Stimulated activated naive CD4-positive, alpha-beta T cell (primary cell): ENCODE measurements at regions not wholly inside any gene's neighbourhood (a gene's known extent, or its start where the extent isn't known, plus 50 kb on each side); places are given as distances from the start of the nearest gene placed in this dataset.

ENCODE experiments used
- DNase-seq, 6 experiments: peaks; one replicate each; lab custom pipeline; 2025; lab: John Stamatoyannopoulos, UW

DNA sequence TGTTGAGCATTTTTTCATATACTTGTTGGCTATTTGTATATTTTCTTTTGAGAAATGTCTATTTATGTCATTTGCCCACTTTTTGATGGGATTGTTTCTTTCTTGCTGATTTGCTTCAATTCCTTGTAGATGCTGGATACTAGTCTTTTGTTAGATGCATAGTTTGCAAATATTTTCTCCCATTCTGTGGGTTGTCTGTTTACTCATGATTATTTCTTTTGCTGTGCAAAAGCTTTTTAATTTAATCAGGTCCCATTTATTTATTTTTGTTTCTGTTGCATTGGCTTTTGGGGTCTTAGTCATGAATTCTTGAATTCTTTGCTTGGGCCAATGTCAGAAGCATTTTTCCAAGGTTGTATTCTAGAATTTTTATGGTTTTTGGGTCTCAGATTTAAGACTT, 251.7 kb downstream of the WNT5A start:
- no peak for DNase-seq

GRCh38 chr3:55226696-55227095, 260.4 kb downstream of the WNT5A start:
- no peak for DNase-seq

DNA sequence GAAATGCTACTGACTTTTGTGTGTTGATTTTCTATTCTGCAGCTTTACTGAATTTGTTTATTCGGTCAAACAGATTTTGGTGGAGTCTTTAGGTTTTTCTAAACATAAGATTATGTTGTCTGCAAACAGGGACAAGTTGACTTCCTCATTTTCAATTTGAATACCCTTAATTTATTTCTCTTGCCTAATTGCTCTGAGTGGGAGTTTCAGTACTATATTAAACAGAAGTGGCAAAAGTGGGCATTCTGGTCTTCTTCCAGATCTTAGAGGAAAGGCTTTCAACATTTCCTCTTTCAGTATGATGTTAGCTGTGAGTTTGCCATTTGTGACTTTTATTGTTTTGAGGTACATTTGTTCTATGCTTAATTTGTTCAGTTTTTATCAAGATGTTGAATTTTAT, 268.5 kb downstream of the WNT5A start:
- no peak for DNase-seq

DNA sequence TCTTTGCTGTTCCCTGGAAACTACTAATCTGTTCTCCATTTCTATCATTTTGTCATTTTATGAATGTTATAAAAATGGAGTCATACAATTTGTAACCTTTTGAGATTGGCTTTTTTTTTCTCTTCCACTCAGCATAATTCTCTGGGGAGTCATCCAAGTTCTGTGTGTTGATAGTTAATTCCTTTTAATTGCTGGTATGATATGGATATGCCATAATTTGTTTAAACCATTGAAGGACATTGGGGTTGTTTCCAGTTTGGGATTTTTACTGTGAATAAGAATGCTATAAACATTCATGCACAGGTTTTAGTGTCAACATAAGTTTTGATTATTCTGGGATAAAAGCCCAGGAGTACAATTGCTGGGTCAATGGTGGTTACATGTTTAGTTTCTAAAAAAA, 279.4 kb downstream of the WNT5A start:
- no peak for DNase-seq

DNA sequence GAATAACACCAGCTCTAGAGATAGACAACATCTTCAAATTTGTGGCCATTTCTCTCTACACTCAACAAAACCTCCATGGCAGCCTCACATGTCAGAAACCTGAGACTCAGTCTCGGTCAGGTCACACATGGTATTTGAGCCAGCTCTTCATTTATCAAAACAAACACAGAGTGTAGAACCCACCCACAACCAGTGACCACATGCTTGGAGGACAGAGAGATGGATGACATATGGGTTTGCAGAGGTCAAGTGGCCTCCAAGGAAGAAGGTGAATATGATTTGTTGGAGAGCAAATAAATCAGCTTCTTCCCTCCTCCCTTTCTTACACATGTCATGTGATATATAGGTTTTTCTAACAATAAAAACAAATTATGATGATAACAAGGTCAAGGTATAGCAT, 278.1 kb upstream of the LRTM1 start:
- DNase-seq, result no peak

- no peak for DNase-seq
Measured at GRCh38 chr3:55204417-55204816, 276.6 kb upstream of the LRTM1 start.

DNA sequence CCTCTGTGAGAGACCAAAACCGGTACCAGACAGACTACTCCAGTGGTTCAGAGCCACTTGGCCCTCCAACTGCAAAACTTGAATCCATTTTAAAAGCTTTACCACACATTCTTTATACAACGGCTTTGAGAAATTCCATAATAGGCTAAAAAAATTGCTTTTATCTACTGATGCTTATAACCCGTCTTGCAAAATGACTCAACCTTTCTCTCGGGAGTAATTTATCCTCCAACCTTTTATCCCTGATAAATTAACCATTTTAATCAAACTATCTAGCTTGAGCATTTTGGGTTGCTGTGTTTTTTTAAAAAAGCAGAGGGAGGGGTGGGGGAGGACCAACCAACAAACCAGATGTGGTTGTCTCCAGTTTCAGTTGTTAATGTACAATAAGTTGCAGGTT, 275.7 kb upstream of the LRTM1 start:
- DNase-seq, result no peak

- no peak for DNase-seq
Measured at GRCh38 chr3:55203006-55203405, 275.1 kb upstream of the LRTM1 start.

DNA sequence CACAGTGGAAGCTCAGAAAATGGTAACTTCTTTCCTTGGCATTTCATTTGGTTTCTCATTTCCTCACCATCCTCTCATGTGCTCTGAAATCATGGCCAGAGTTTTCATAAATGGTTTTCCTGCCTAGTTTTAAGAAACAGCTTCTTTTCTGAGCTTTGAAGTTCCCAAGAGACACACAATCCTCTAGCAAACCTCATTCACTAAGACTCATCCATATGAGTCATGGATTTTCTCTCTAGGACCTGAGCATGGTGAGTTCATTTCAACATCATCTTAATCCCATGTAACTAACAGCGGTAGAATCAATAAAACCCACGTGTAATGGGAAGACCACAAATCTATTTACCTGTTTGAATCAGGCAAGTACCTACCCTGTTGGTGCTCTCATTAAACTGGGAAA, 274.5 kb upstream of the LRTM1 start:
- no peak for DNase-seq

- DNase-seq, result no peak
Measured at GRCh38 chr3:55201779-55202178, 273.9 kb upstream of the LRTM1 start.

GRCh38 chr3:55200906-55201305, 273.0 kb upstream of the LRTM1 start:
- no peak for DNase-seq

DNA sequence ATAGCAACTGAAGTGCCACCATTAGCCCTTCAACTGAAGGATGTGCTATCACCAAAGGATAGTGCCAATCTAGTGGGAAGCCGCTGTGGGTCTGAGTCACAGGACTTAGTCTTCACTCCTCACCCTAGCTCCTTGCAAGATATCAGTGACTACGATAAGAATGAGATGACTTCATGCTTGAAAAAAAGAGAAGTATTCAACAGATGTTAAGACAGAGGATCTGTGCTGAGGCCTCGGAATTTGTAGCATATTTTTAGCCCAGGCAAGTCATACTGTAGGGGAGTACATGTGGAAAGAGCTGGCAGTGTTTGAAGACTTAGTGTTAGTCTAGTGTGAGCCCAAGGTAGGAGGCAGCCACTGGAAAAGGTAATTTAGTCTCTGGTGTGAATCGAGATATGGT, 270.7 kb upstream of the LRTM1 start:
- no peak for DNase-seq

DNA sequence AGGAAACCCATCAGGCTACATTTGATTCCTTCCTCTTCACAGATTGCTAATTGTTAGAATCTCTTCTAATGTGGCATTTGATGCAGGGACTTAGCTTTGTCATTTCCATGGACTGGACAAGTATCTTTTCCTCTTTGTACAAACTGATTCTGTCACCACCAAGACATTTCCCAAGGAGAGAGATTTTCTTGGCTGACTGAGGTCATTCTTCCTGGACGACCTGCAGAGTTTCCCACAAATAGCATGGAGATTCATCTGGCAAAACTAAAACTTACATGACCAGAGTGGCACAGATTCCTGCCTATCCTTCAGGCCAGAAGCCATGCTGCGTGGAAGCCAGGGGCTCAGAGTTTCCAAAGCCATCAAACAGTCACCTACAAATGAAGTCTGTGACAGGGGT, 269.2 kb upstream of the LRTM1 start:
- DNase-seq, result no peak

- DNase-seq, result no peak
Measured at GRCh38 chr3:55196495-55196894, 268.6 kb upstream of the LRTM1 start.

DNA sequence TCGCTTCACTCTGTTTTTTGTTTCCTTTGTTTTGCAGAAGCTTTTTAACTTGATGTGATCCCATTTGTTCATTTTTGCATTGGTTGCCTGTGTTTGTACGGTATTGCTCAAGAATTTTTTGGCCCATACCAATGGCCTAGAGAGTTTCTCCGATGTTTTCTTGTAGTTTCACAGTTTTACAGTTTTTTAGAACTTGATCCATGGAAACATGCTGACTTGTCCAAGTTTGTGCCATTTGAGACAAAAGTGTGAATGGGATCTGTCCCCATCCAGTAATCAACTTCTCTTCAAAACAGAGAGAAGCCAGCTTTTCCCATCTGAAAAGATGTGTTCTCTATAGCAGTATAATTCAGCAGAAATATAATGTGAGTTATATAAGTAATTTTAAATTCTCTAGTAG, 266.5 kb upstream of the LRTM1 start:
- DNase-seq, result no peak

DNA sequence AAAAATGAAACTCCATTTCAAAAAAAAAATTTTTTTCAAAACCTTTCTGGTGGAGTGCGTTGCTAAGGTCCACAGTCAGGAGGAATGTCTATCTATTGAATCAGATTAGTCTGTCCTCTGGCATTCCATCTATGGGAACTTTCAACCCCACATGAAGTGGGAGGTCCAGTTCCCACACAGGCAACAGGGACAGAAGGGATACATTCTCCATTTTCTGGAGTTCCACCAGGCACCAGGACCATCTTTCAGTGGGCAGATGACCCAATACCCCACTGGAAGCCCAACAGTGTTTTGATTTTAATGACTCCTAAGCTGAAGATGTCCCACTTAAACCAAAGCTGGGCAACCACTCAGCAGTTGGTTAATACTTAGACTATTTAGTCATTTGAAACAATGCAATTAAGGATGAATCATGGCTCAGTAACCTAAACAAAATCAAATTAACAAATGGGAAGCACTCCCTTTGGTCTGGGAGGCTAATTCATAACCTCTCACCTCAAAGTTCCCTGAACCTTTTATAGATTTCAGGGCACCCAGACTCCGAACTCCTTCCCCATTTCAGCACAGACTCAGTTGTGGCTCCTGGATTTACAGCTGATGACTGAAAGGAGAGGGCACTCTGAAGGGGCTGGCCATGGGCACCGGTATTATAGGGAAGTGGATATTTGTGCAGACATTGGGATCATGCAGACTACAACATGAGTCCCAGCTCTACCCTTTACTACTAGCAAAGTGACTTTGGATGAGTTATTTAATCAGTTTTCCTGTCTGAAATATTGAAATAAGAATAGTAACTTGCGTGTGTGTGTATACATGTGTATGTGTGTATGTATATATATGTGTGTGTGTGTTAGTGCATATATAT, 264.3 kb upstream of the LRTM1 start:
- no peak for DNase-seq

GRCh38 chr3:55190331-55190730, 262.5 kb upstream of the LRTM1 start:
- no peak for DNase-seq

GRCh38 chr3:55189359-55189801, 261.5 kb upstream of the LRTM1 start:
- DNase-seq, result no peak

DNA sequence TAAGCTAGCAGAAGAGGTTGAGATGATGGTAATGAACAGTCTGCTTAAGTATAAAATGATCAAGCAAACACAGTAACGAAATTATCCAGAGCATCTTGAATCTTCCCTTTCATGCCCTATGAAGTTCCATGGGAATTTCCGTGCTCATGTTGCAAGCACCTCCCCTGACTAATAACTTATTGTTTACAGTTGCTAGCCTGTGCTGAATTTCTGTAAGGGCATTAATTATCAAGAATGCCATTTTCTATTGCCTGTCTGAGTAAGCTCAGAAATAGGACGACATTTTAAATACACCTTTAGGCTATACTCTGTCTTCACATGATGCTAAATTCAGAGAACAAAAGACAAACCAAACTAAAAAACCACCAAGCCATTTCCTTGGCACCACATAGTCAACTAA, 257.5 kb upstream of the LRTM1 start:
- DNase-seq, result no peak

DNA sequence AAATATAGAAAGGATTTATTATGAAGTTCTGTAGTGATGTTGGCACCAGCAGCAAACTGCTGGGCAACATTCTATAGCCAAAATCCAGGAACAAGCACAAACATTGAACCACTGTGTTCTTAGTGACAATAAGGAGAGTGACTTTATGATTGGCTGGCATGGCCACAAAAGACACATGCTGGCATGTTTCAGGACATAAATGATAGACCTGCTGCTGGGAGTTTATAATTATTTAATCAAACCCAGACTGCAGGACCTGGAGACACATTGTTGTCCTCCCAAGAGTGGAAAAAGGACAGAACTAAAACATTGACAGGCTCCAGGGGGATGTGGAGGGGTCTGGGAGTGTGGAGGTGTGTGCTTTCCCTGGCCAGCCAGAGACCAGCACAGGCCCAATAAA, 255.3 kb upstream of the LRTM1 start:
- DNase-seq, result no peak

DNA sequence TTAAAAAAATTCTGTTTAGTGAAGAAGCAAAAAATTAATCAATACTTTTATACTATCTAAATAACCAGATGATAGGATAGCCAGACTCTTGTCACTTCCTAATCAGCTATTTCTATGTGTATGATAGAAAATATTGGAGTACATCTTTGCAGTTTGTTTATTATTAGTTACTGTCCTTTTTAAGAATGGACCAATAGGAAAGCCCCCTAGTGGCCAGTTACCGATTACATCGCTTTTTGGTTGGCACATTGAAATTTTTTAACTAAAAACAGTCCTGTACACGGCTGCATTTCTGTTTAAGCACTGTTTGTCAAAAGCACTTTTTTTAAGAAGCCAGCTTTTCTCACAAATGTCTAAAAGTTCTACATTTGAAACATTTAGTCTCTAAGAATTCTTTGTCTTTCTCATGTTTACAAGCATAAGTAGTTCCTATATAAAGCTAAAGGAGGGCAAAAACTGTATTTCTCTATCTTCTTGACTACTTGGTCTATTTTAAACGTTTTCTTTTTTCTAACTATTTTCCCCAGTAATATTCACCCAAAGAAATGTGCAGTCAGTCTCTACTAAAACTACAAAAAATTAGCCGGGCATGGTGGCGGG, 253.2 kb upstream of the LRTM1 start:
- DNase-seq, result peak in 1 of 6 experiments; percentile 1

DNA sequence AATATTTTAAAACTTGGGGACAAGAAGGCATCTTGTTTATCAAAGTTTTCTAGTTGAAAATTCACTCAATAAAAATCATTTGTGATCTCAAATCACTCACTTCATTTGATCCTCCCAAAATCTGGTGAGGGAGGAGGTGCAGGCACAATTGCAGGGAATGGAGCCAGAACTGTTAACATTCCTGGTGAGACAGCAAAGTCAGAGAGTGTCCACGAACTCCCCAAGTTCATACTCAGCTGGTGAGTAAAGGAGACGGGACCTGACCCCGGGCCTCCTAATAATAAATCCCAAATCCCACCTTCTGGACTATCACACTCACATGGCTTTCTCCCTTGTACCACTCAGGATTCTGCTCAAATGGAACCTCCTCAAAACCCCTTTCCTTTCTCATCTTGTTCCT, 252.3 kb upstream of the LRTM1 start:
- no peak for DNase-seq

GRCh38 chr3:55178336-55178735, 250.5 kb upstream of the LRTM1 start:
- DNase-seq, result no peak

DNA sequence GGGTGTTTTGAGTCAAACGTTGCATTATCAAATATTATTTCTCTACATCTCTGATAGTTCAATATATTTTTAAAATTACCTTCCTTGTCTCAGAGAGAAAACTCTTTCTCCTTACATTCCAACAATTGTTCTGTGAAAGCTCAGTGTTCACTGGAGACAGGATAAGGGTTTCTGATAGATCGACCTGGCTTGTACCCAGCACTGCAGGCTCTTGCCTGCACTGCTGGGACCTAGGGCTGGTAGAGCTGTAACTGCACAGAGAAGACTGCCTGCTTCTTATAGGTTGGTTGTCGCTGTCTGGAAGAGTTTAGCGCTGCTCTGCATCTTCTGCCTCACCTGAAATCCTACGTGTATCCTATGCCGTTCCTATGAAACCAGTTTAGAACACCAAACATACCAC, 249.9 kb upstream of the LRTM1 start:
- DNase-seq, result no peak
